GM10266 (cell line): ENCODE measurements at regions not wholly inside any gene's neighbourhood (a gene's known extent, or its start where the extent isn't known, plus 50 kb on each side); places are given as distances from the start of the nearest gene placed in this dataset.

Experiments
- DNase-seq: peaks from one replicate; pipeline ENCODE4 v3.0.0; 2012; ENCODE audit errors: extremely low spot score
- TF ChIP-seq, protein P1 (sequence below): IDR thresholded peaks from 2 replicates; pipeline ENCODE4 v1.5.1; 2012; ENCODE audit warnings: mild to moderate bottlenecking, low read depth; ENCODE audit not compliant: control insufficient read depth, insufficient read depth; ENCODE audit errors: missing control alignments

DNA sequence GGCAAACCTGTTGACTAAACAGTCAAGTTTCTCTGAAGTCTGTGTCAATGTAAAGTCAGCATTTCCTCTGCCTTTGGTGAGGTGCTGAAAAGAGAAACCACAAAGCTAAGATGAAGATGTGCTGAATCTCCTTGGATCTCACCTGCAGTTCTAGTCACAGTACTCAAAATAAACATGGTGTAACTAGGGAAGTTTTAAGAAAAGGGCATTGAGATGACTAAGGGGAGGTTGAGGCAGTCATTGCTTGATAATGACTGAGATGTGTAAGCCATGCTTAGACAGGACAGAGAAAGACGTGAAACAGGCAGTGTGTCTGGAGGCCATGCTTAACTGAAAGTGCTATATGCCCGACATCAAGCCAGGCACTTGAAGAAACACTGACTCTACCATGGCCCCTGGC lies 1010.0 kb upstream of the CELF4 start:
- TF ChIP-seq, protein P1, sequence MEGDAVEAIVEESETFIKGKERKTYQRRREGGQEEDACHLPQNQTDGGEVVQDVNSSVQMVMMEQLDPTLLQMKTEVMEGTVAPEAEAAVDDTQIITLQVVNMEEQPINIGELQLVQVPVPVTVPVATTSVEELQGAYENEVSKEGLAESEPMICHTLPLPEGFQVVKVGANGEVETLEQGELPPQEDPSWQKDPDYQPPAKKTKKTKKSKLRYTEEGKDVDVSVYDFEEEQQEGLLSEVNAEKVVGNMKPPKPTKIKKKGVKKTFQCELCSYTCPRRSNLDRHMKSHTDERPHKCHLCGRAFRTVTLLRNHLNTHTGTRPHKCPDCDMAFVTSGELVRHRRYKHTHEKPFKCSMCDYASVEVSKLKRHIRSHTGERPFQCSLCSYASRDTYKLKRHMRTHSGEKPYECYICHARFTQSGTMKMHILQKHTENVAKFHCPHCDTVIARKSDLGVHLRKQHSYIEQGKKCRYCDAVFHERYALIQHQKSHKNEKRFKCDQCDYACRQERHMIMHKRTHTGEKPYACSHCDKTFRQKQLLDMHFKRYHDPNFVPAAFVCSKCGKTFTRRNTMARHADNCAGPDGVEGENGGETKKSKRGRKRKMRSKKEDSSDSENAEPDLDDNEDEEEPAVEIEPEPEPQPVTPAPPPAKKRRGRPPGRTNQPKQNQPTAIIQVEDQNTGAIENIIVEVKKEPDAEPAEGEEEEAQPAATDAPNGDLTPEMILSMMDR, result no peak
- DNase-seq, result no peak

DNA sequence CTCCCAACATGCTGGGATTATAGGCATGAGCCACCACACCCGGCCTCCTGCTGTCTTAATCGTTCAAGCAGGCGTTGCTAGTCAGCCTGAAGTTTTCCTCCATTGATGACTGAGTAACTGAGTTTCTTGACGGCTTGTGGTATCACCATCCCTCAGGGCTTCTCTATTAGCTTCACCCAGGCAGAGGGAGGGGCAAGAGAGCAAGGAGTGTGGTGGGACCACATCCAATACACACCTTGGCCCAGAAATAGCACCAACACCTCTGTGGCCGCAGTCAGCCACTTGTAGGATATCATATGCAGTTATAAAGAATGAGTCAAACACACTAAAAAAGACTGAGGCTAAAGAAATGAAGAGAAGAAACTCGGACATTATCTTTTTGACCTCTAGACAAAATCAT lies 1009.4 kb upstream of the CELF4 start:
- TF ChIP-seq, protein P1, result no peak
- DNase-seq, result no peak

DNA sequence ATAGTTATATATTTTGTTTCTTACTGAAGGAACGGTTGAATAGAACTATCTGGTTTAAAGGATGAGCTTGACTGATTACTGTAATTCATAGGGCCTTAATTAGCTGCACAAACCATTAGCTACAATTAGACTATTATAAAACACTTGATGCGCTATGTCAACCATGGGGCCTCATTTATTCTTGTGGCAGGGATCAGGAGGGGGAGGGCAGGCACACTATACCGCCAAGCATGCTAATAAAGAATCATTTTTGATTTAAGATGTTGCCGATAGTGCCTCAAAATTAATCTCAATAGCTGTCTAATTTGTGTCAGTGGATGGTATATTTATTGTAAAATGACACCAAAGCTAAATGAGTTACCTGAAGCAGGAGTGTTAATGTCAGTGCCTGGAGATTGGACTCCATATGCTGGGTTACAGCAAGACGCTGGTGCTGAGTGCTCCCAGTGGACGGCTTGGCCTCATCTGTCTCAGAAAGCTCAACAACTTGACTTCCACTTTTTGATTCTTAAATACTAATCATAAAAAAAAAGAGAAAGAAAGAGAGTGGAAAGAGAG lies 1007.0 kb upstream of the CELF4 start:
- no peak for DNase-seq
- TF ChIP-seq, protein P1, result no peak

- TF ChIP-seq, protein P1, result no peak
- no peak for DNase-seq
These were observed 1006.1 kb upstream of the CELF4 start for GRCh38 chr18:38571651-38572050.

- DNase-seq, result no peak
- TF ChIP-seq, protein P1, result no peak
These were observed 999.9 kb upstream of the CELF4 start for GRCh38 chr18:38565513-38565912.

DNA sequence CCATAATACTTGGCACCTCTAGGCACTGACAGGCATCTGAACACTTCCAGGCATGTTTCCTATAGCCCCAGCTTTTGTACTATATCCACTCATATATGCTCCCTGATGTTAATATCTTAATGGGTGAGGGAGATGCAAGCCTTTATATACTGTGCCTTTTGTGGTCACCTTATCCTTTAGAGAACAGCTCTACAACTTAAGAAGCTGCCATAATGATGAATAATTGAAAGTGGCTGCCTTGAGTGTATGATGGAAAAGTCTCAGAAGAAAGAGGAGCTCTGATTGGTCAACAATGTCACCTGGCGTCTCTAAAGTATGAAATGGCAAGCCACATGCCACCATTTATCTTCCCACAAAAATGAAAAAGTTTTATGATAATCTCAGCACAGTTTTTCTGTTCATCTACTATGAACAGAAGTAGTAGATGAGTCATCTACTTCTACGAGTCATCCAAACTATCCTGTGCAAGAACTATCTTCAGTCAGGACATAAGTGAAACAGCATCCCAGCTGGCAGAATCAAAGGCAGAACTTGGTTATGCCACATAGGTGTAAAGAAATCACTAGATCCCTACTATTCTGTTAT lies 997.9 kb upstream of the CELF4 start:
- TF ChIP-seq, protein P1, result no peak
- no peak for DNase-seq

DNA sequence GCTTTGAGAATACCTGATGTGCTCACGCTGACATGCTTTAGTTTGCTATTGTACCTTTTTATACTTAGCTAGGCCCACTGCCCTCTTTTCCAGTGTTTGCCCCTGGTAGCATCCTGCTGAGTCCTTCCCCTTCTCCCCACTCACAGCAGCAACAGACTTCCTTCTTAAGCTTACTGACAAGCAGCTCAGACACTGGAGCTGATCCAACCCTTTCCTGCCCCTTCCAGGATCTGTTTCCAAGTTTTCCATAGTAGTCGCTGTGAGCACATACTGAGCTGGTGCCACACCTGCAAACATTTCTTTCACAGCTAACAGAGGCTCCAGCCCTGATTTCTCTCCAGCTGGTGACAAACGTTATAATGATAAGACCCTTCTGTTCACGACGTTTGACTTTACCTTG lies 991.4 kb upstream of the CELF4 start:
- DNase-seq, result no peak
- TF ChIP-seq, protein P1, result no peak
